ENCODE measurements at regions not wholly inside any gene's neighbourhood (a gene's known extent, or its start where the extent isn't known, plus 50 kb on each side); places are given as distances from the start of the nearest gene placed in this dataset.

DNA sequence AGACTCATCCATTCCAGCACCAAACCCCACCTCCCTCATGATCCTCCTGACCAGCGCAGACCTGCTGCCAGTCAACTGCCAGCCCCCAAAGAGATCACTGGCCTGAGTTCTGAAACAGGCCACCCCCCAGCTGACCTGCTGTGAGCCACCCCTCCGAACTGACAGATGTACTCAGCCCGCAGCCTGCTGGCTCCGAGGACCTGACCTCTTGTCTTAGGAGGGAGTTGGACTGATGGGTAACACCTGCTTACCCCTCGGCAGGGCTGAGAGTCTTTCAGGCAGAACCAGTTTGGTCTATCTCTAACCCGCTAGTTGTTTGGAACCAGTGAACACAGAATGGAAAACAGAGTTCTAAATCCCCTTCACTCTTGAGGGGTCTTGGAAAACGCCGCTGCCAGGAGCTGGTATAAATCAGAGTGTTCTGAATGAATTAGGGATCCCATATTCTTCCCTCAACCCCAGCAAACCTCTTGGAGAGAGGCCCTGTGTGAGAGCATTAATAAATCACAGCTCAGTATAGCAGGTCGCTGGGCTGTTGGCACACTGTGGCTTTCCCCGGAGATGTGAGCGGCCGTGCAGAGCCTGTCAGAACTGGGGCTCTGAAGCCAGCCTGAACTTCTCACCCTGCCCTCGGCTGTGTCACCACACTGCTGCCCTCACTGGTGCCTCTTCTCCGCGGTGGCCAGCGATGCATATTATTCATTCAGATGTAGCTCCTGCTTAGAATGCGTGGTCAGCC lies 165.1 kb upstream of the NCAM1 start:
- TF ChIP-seq, protein P1, sequence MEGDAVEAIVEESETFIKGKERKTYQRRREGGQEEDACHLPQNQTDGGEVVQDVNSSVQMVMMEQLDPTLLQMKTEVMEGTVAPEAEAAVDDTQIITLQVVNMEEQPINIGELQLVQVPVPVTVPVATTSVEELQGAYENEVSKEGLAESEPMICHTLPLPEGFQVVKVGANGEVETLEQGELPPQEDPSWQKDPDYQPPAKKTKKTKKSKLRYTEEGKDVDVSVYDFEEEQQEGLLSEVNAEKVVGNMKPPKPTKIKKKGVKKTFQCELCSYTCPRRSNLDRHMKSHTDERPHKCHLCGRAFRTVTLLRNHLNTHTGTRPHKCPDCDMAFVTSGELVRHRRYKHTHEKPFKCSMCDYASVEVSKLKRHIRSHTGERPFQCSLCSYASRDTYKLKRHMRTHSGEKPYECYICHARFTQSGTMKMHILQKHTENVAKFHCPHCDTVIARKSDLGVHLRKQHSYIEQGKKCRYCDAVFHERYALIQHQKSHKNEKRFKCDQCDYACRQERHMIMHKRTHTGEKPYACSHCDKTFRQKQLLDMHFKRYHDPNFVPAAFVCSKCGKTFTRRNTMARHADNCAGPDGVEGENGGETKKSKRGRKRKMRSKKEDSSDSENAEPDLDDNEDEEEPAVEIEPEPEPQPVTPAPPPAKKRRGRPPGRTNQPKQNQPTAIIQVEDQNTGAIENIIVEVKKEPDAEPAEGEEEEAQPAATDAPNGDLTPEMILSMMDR (IDR thresholded peaks at IDR 0.05), result no peak
- no peak for TF ChIP-seq POLR2A (IDR thresholded peaks at IDR 0.05)
